ENCODE measurements at regions not wholly inside any gene's neighbourhood (a gene's known extent, or its start where the extent isn't known, plus 50 kb on each side); places are given as distances from the start of the nearest gene placed in this dataset.

DNA sequence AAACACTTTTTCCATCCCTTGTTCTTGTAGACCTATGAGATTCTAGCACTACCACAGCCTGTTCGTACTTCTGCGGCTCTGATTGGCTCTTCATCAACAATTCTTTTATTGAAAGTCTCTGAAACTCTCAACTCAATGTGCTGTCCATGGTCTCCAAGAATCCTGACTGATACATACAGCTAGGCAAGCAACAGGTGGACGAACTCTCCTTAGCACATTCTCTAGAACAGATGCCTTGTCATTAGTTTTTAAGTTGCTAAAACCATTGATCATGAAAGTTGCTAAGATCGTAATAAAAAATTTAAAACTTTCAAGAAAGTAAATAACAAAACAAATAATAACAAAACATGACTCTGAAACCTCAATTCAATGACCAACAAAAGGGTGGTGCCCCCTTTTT, 210.5 kb downstream of the EPHA4 start:
- Histone ChIP-seq H3K27me3 (ENCODE audit: insufficient read depth, low read length) (no peaks in the 10 kb centered on the region), H2BK120ac (ENCODE audit: low read depth, low read length, poor library complexity, severe bottlenecking) (no peak overlapping the region), H2BK12ac (ENCODE audit: insufficient read length, low read depth, low read length) (no peak overlapping the region), H4K91ac (ENCODE audit: insufficient read length, low read depth, low read length) (no peak overlapping the region), H3K4me2 (ENCODE audit: insufficient read depth, insufficient read length, low read length) (no peak overlapping the region), H2BK15ac (ENCODE audit: low read depth, low read length) (no peak overlapping the region), H3T11ph (ENCODE audit: low read length) (no peak overlapping the region), H3K79me1 (ENCODE audit: insufficient read depth, low read depth, low read length, poor library complexity, severe bottlenecking) (no peaks in the 10 kb centered on the region), H3K18ac (ENCODE audit: insufficient read length, low read depth, low read length) (no peak overlapping the region), H3K56ac (ENCODE audit: insufficient read length, low read depth, low read length) (no peak overlapping the region), H3K4ac (ENCODE audit: low read depth, low read length) (no peak overlapping the region), H3K79me2 (ENCODE audit: insufficient read depth, low read length) (no peaks in the 10 kb centered on the region), H3K23ac (ENCODE audit: insufficient read length, low read depth, low read length) (no peak overlapping the region), H3K23me2 (ENCODE audit: insufficient read length, low read depth, low read length, poor library complexity, severe bottlenecking) (no peaks in the 10 kb centered on the region), H3K27ac (ENCODE audit: insufficient read length, low read depth, low read length) (no peak overlapping the region), H4K20me1 (ENCODE audit: control insufficient read depth, insufficient read depth, insufficient read length) (no peaks in the 10 kb centered on the region), H3K9ac (ENCODE audit: extremely low read depth, insufficient read length, low read length) (no peak overlapping the region), H2BK20ac (ENCODE audit: low read depth, low read length, poor library complexity, severe bottlenecking) (no peak overlapping the region), H4K8ac (replicated peaks; ENCODE audit: insufficient read length, low read depth, low read length) (no peak overlapping the region), H3K4me1 (ENCODE audit: insufficient read depth, low read length) (peaks cover 7% of the 10 kb centered on the region), H3K14ac (ENCODE audit: insufficient read depth, low read length) (no peak overlapping the region), H2AK5ac (ENCODE audit: insufficient read length, low read length) (no peak overlapping the region), H3K9me3 (ENCODE audit: control insufficient read depth, low read depth, low read length) (no peaks in the 10 kb centered on the region), H4K5ac (ENCODE audit: insufficient read length, low read depth, low read length) (no peak overlapping the region), H2AFZ (ENCODE audit: low read length) (no peak overlapping the region), H2BK5ac (ENCODE audit: insufficient read length, low read length) (no peak overlapping the region)
- Mint-ChIP-seq H3K4me3 (no peak overlapping the region), H3K9me3 (no peaks in the 10 kb centered on the region), H3K4me1 (peaks cover 11% of the 10 kb centered on the region in 2 experiments), H3K27me3 (ENCODE audit: low read depth) (no peaks in the 10 kb centered on the region), H3K27ac (no peak overlapping the region), H3K36me3 (ENCODE audit: insufficient read depth in 1 of 3, low read depth in 3 of 3) (no peaks in the 10 kb centered on the region; a peak in 1 of 7 replicates)
- TF ChIP-seq, protein P1, sequence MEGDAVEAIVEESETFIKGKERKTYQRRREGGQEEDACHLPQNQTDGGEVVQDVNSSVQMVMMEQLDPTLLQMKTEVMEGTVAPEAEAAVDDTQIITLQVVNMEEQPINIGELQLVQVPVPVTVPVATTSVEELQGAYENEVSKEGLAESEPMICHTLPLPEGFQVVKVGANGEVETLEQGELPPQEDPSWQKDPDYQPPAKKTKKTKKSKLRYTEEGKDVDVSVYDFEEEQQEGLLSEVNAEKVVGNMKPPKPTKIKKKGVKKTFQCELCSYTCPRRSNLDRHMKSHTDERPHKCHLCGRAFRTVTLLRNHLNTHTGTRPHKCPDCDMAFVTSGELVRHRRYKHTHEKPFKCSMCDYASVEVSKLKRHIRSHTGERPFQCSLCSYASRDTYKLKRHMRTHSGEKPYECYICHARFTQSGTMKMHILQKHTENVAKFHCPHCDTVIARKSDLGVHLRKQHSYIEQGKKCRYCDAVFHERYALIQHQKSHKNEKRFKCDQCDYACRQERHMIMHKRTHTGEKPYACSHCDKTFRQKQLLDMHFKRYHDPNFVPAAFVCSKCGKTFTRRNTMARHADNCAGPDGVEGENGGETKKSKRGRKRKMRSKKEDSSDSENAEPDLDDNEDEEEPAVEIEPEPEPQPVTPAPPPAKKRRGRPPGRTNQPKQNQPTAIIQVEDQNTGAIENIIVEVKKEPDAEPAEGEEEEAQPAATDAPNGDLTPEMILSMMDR (conservative IDR thresholded peaks at IDR 0.05), result no peak
- WGBS (ENCODE audit: extremely low coverage, insufficient read length, low lambda C conversion rate), result no CpG with 5 or more reads among the region's 4 CpGs
- no peak for DNase-seq
